GM19463 (cell line): ENCODE measurements at regions not wholly inside any gene's neighbourhood (a gene's known extent, or its start where the extent isn't known, plus 50 kb on each side); places are given as distances from the start of the nearest gene placed in this dataset.

Experiments
- ATAC-seq: cut with Tn5 transposase; IDR thresholded peaks from one replicate; pipeline ENCODE4 v1.9.1; 2021; ENCODE audit warnings: mild to moderate bottlenecking, moderate library complexity; ENCODE audit not compliant: unreplicated experiment

DNA sequence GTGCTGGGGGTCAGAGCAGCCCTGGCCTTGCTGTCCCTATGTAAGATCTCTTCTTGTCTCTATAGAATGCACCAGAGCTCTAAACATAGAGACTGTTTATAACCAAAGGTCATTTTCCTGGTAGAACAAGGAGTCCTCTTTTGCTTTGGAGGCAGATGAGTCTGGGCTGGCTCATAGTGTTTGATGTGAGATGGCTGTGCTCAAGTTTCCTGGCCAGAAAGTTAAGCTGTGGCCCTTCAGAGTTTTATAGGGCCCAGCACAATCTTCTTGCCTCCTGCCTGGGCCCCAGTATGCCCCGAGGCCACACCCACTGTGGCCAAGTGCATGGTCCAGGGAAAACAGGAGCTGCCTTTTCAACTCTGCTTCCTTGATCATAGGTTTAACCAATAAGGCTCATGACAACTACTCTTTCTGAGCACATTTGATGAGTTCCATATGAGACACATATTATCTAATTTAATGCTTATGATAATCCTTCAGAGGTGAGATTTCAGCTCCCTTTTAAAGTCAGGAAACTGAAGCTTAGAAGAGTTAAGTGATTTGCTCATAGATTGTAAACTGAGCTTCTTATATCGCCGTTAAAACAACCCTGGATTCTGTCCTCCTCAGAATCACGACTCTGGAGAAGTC lies 66.3 kb downstream of the MYCN start:
- no peak for ATAC-seq

DNA sequence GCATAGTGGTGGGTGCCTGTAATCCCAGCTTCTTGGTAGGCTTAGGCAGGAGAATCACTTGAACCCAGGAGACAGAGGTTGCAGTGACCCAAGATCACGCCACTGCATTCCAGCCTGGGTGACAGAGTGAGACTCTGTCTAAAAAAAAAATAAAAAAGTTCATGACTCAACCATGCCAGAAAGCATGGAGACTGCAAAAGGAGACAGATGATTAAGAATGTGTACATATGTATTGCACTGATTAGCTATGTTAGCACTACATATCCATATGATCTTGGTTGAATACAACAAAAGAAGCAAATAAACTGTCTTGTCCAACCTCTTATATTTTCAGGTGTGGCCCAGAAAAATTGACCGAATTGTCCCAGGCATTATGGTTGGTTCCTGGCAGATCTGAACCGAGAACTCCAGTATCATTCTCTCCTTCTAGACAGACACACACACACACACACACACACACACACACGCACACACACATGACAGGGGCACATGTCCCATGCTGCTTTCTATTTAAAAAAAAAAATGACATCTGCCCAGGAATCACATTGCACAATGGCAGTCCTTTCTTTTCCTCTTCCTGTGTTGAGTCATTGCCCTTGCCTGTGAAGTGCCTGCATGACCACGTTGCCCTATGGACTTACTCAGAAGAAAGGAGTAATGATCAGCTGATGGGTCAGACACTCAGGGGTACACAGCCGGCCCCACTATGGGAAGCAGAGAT lies 65.6 kb downstream of the MYCN start:
- no peak for ATAC-seq

DNA sequence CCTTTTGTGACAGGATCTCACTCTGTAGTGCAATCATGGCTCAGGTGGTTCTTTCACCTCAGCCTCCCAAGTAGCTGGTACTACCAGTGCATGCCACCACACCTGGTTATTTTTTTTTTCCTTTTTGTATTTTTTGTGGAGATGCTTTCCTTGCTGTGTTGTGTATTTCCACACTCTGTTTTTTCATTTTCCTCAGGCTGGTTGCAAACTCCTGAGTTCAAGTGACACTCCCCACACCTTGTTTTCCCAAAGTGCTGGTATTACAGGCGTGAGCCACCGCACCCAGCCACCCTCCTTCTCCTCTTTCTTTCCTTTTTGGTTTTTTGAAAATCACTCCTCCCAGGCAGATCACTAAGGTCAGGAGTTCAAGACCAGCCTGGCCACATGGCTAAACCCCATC lies 65.0 kb downstream of the MYCN start:
- ATAC-seq: no peak

DNA sequence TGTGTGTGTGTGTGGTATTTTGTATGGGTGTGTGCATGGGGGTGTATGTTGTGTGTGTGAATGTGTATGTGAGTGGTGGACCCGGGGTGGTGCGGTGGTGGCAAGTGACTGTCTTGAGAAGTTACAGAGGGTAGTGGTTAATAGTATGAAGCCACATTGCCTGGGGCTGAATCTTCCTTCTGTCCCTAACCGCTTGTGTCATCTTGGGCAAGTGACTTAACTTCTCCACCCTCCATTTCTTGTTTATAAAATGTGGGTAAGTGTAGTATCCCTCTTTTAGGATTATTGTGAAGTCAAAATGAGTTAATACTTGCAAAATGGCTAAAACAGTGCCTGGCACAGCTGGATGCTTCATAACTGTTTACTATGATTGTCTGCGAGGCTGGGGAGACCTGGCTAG lies 63.5 kb downstream of the MYCN start:
- ATAC-seq: no peak

DNA sequence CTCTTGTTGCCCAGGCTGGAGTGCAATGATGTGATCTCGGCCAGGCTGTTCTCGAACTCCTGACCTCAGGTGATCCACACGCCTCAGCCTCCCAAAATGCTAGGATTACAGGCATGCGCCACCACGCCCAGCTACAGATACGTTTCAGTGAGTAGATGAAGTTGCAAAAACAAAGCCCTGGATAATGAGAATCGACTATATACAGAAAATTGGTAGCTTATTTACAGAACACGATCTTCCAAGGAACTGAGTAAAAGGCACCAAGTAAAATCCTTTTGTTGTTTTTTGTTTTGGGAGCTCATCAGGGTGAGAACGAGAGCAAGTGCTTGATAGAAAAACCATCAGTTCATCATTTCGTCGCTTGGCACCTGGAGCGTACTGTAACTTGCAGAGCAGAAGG lies 62.8 kb downstream of the MYCN start:
- ATAC-seq: no peak

DNA sequence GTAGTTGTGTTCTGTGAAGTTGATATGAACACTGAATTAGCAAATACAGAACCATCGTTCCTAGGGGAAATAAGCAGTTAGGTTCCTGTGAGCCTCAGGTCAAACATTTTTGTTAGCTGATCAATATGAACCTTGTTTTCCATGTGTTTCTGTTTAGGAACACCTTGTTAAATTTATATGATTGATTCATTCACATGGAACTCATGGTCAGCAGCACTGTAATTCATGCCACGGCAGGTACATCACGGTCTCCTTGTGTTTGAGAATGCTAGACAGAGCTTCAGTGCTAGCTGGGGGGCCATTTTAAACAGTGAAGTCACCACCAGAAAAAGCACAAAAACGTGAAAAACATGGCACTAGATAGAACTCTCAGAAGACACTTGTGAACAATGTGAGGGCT lies 62.2 kb downstream of the MYCN start:
- no peak for ATAC-seq

DNA sequence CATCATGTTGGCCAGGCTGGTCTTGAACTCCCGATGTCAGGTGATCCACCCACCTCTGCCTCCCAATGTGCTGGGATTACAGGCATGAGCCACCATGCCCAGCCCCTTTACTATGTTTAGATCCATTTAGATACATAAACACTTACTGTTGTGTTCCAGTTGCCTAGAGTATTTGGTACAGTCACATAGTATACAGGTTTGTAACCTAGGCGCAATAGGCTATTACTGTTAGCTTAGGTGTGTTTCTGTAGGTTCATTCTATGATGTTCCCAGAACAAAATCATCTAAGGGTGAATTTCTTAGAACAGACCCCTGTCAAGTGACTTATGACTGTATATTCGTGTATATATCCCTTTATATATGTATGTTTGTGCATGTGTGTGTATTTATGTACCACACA lies 61.8 kb downstream of the MYCN start:
- no peak for ATAC-seq

- no peak for ATAC-seq
Measured at GRCh38 chr2:16000642-16001041, 60.3 kb downstream of the MYCN start.

DNA sequence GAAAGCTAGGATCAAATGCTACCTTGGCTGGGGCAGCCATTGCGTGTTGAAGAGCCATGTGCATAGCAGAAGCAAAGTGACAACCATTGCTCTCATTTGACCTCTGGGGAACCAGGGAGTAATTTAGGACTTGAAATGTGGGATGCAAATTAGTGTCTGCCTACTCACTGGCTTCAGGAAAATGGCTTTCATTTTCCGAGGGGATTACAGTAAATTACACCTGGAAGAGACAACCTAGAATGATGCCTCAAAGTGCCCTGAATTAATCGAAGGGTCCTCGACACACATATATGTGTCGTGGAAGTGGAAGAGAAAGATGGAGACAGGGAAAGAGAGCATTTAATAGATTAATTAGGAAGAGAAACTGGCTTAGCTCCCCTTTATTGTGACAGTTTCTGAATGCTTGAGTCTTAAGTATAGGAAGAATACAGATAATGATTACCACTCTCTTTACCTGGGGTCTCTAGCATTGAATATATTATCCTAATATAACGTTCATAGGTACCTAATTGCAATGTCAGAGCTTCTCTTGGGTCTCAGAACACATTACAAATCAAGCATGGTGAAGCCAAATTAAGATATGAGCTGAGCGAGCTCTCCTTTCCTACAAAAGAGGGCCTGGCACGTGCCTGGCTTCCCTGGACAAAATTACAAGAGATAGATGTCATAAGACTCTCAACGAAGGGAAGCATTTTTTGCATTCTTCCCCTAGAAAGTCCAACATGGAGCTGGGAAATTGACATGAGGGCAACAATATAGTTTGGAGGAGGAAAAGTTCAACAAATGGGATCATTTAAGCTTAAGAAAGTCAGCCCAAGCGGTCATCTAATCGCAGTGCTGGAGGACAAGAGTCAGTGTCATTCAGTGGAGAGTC lies 59.5 kb downstream of the MYCN start:
- ATAC-seq: no peak

GRCh38 chr2:15997728-15998280 lies 57.5 kb downstream of the MYCN start:
- no peak for ATAC-seq

DNA sequence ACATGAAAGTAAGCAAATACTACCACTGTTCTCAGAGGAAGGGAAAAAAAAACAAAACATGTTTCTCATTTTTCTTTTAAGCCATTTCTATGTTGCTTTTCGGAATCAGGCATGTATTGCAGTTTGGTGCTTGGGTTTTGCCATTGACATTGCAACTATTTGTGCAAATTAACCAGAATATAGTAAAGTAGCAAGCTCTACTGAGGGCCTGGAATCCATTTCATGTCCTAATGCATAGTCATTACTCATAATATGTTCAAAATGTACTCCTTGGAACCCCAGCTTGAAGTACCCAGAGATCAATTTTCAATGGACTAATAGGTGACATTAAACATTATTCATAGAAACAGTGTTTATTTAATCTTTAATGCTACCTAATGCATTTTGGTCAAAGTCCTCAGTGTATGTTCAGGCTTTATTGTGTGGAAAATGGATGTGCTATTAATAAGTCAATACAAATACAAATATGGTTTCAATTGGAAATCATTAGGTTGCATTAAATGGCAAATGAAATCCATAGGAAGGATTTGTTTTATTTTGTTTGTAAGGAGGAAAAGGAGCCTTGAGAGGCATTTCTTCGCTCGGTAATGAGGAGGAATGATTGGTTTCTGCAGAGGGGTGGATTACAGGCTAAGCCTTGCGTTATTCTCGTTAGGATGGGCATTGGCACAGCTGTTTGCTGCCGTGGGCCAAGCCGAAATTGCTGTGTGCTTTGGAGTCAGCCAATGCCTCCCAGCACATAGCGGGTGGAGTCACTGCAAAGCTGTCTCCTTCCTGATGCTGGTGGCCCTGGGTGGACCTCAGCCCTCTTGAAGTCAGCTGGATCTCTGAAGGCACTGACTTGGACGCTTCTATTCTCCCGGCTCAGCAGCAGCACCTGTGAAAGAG lies 56.4 kb downstream of the MYCN start:
- no peak for ATAC-seq
